ENCODE measurements at regions not wholly inside any gene's neighbourhood (a gene's known extent, or its start where the extent isn't known, plus 50 kb on each side); places are given as distances from the start of the nearest gene placed in this dataset.

- no peak overlapping the region for H3K4me3 ChIP-seq
- no peak for DNase-seq (ENCODE audit: low spot score in 2 of 2)
- H3K9me3 ChIP-seq = no peaks in the 10 kb centered on the region
- no peaks in the 10 kb centered on the region for H3K27me3 ChIP-seq
- no peaks in the 10 kb centered on the region for H3K36me3 ChIP-seq
- no peak for TF ChIP-seq CTCF (IDR thresholded peaks at IDR 0.05)
- no peak overlapping the region for H3K27ac ChIP-seq
- H3K4me1 ChIP-seq = no peaks in the 10 kb centered on the region
- intact Hi-C loops (cut with DNase I) = loop anchor here (5.0 kb wide), 1 partner anchor 39 kb away; no protein-coding TSS in a partner anchor
These were observed 187.8 kb upstream of the GPR12 start for GRCh38 chr13:26948353-26948752.

- peak; percentile 62 to 70 (median 66) for TF ChIP-seq CTCF (IDR thresholded peaks at IDR 0.05)
- DNase-seq (ENCODE audit: low spot score in 2 of 2) = no peak
- Histone ChIP-seq H3K27me3 (no peaks in the 10 kb centered on the region), H3K27ac (no peak overlapping the region), H3K9me3 (no peaks in the 10 kb centered on the region), H3K4me1 (no peaks in the 10 kb centered on the region), H3K4me3 (no peak overlapping the region), H3K36me3 (no peaks in the 10 kb centered on the region)
- intact Hi-C loops (cut with DNase I) = loop anchor here (2.0 to 5.0 kb wide), 2 partner anchors 40 to 412 kb away; no protein-coding TSS in a partner anchor
These were observed 186.2 kb upstream of the GPR12 start for GRCh38 chr13:26946684-26947343.

- H3K27ac ChIP-seq = no peak overlapping the region
- H3K27me3 ChIP-seq = no peaks in the 10 kb centered on the region
- no peak for DNase-seq (ENCODE audit: low spot score in 2 of 2)
- no peaks in the 10 kb centered on the region for H3K36me3 ChIP-seq
- no peak for TF ChIP-seq CTCF (IDR thresholded peaks at IDR 0.05)
- H3K4me3 ChIP-seq = no peak overlapping the region
- no peaks in the 10 kb centered on the region for H3K4me1 ChIP-seq
- H3K9me3 ChIP-seq = no peaks in the 10 kb centered on the region
- intact Hi-C loops (cut with DNase I) = no loop called here
These were observed 183.2 kb upstream of the GPR12 start for GRCh38 chr13:26943748-26944147.

- no peak for DNase-seq (ENCODE audit: low spot score in 2 of 2)
- TF ChIP-seq CTCF (IDR thresholded peaks at IDR 0.05) = no peak
- H3K9me3 ChIP-seq = no peaks in the 10 kb centered on the region
- intact Hi-C loops (cut with DNase I) = no loop called here
- H3K36me3 ChIP-seq = no peaks in the 10 kb centered on the region
- no peak overlapping the region for H3K4me3 ChIP-seq
- no peaks in the 10 kb centered on the region for H3K27me3 ChIP-seq
- no peaks in the 10 kb centered on the region for H3K4me1 ChIP-seq
- H3K27ac ChIP-seq = no peak overlapping the region
These were observed 181.6 kb upstream of the GPR12 start for GRCh38 chr13:26942184-26942583.

GRCh38 chr13:26941345-26942174 lies 181.0 kb upstream of the GPR12 start:
- no peak overlapping the region for H3K27ac ChIP-seq
- intact Hi-C loops (cut with DNase I) = no loop called here
- peak in 1 of 2 donors; percentile 34 for DNase-seq (ENCODE audit: low spot score in 2 of 2)
- H3K27me3 ChIP-seq = no peaks in the 10 kb centered on the region
- H3K36me3 ChIP-seq = no peaks in the 10 kb centered on the region
- no peak for TF ChIP-seq CTCF (IDR thresholded peaks at IDR 0.05)
- no peaks in the 10 kb centered on the region for H3K4me1 ChIP-seq
- H3K4me3 ChIP-seq = no peak overlapping the region
- H3K9me3 ChIP-seq = no peaks in the 10 kb centered on the region
